ENCODE measurements at regions not wholly inside any gene's neighbourhood (a gene's known extent, or its start where the extent isn't known, plus 50 kb on each side); places are given as distances from the start of the nearest gene placed in this dataset.
"Not testable (repeated sequence)": the region's sequence is repeated elsewhere in the genome, so short reads cannot be mapped to it uniquely, and the experiment has no call there.

DNA sequence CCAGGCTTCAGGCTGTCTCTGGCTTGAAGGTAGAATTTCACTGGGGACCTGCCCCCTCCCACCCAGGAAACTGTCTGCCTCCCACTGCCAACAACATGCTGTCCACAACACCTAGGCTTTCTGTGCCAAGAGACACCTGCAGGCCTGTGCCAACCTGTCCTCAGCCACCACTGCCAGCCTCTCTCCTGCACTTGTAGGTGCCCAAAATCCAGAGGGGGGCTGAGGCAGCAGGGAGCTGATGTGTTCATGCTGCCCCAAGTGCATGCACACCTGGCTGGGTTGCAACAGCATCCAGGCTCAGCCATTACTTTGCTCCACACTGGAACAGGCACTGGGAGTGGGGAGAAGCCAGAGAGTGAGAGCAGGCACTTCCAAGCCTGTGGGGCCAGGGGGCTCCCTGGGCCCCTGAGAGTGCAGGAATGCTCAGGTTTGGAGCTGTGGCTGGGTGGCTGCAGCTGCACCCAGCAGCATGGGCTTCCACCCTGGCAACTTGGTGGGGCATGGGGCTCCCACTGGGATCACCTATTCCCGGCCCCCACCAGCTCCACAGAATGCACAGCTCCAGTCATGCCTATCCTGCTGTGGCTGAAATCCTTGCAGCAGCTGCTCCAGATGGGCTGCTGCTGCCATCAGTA lies 218.1 kb upstream of the OBI1 start:
- H3K9me3 ChIP-seq (ENCODE audit: insufficient read depth, low read length), result no peaks in the 10 kb centered on the region
- no peak overlapping the region for H3K9ac ChIP-seq (ENCODE audit: insufficient read length, low read depth)
- no peaks in the 10 kb centered on the region for H3K4me1 ChIP-seq (ENCODE audit: insufficient read depth, insufficient read length)
- H3K27me3 ChIP-seq (ENCODE audit: insufficient read depth, insufficient read length), result no peaks in the 10 kb centered on the region
- no peak overlapping the region for H3K4me3 ChIP-seq (ENCODE audit: insufficient read length, low read depth)
- TF ChIP-seq SUZ12 (IDR thresholded peaks at IDR 0.05; ENCODE audit: extremely low read depth, insufficient read depth, insufficient read length), result no peak
- no peak for TF ChIP-seq ZNF274 (IDR thresholded peaks at IDR 0.05; ENCODE audit: low read depth, low read length)
- no peak for TF ChIP-seq YY1 (IDR thresholded peaks at IDR 0.05; ENCODE audit: insufficient read depth, insufficient read length)
- no peaks in the 10 kb centered on the region for H3K36me3 ChIP-seq (ENCODE audit: insufficient read depth, insufficient read length, low read length)
- no peak for DNase-seq (ENCODE audit: low read depth, low spot score)

DNA sequence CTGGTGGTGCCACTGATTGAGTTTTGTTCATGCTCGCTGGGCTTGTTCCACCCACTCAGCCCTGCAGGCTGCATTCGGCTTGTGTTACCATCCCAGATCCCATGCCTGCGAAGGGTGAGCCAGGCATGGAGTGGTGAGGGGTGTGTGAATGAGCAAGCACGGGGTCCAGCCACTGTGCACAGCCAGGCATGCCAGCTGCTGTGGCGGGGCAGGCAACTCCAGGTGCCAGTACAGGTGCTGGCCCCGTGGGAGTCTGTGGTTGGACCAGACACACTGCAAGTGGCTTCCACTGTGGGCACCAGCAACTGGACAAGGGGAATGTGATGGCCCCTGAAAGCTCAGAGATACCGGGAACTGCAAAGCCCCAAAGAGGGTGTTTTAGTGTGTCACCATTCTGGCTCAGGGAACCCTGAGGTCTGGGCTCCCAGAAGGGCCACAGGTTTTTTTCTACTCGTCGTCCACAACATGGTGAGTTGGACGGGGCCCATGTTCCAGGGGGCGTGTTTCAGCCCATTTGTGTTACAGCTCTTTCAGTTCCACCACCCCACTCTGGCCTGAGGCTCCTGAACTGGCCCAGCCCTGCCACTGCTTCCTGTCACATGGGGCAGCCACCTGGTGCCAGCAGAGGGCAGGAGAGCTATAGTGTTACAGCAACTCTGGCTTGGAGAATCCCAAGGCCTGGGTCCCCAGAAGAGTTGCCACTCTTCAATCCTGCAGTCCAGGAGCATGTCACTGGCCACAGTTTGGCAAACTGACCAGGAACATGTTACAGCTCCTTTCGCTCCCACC lies 217.0 kb upstream of the OBI1 start:
- DNase-seq (ENCODE audit: low read depth, low spot score), result no peak

DNA sequence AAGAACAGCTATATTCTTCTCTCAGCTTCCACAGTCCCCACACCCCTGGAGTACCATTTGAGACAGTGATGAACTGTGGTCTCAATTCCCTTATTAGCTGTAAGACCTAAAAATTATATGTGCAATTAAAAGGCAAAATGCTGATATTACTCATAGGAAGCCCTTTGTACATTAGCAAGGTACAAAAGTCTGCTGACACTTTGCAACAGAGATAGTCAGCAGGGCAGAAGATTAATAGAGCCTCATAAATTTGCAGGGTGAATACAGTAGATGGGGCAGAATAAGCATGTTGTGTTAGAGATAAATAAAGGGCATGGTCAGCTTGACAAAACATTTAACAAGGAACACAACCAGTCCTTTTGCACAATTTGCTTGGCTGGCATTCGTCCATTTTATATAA lies 210.0 kb upstream of the OBI1 start:
- Histone ChIP-seq H3K27me3 (ENCODE audit: insufficient read depth, insufficient read length) (no peaks in the 10 kb centered on the region), H3K4me3 (ENCODE audit: insufficient read length, low read depth) (no peak overlapping the region), H3K9ac (ENCODE audit: insufficient read length, low read depth) (no peak overlapping the region), H3K36me3 (ENCODE audit: insufficient read depth, insufficient read length, low read length) (no peaks in the 10 kb centered on the region), H3K9me3 (ENCODE audit: insufficient read depth, low read length) (no peaks in the 10 kb centered on the region), H3K4me1 (ENCODE audit: insufficient read depth, insufficient read length) (no peaks in the 10 kb centered on the region)
- TF ChIP-seq SUZ12 (IDR thresholded peaks at IDR 0.05; ENCODE audit: extremely low read depth, insufficient read depth, insufficient read length) (no peak), ZNF274 (IDR thresholded peaks at IDR 0.05; ENCODE audit: low read depth, low read length) (no peak), YY1 (IDR thresholded peaks at IDR 0.05; ENCODE audit: insufficient read depth, insufficient read length) (no peak)
- no peak for DNase-seq (ENCODE audit: low read depth, low spot score)

More for the DNA sequence above, 217.0 kb upstream of the OBI1 start:
- no peak for TF ChIP-seq ZNF274 (IDR thresholded peaks at IDR 0.05; ENCODE audit: low read depth, low read length)
- no peak for TF ChIP-seq SUZ12 (IDR thresholded peaks at IDR 0.05; ENCODE audit: extremely low read depth, insufficient read depth, insufficient read length)
- no peak for TF ChIP-seq YY1 (IDR thresholded peaks at IDR 0.05; ENCODE audit: insufficient read depth, insufficient read length)
- no peaks in the 10 kb centered on the region for H3K4me1 ChIP-seq (ENCODE audit: insufficient read depth, insufficient read length)
- H3K4me3 ChIP-seq (ENCODE audit: insufficient read length, low read depth), result no peak overlapping the region
- no peaks in the 10 kb centered on the region for H3K9me3 ChIP-seq (ENCODE audit: insufficient read depth, low read length)
- no peaks in the 10 kb centered on the region for H3K36me3 ChIP-seq (ENCODE audit: insufficient read depth, insufficient read length, low read length)
- no peak overlapping the region for H3K9ac ChIP-seq (ENCODE audit: insufficient read length, low read depth)
- no peaks in the 10 kb centered on the region for H3K27me3 ChIP-seq (ENCODE audit: insufficient read depth, insufficient read length)

DNA sequence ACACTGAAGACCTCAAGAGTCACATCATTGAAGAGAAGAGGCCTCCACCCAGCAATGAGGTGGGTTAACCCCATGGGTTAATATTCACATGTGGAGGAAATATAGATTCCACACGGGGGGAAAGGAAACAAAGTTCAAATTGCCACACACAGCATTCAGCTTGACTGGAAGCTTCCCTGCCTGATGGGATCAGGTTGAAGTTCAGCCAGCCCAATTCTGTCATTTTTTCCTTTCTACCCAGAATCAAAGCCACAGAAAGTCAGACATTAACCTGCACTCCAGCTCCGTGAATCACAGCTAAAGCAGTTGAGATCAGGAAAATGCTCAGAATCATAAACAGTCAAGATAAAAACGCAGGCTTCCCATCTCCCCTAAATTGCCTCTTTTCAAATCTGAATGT lies 208.7 kb upstream of the OBI1 start:
- no peak for TF ChIP-seq ZNF274 (IDR thresholded peaks at IDR 0.05; ENCODE audit: low read depth, low read length)
- no peaks in the 10 kb centered on the region for H3K27me3 ChIP-seq (ENCODE audit: insufficient read depth, insufficient read length)
- no peaks in the 10 kb centered on the region for H3K9me3 ChIP-seq (ENCODE audit: insufficient read depth, low read length)
- no peak overlapping the region for H3K4me3 ChIP-seq (ENCODE audit: insufficient read length, low read depth)
- H3K9ac ChIP-seq (ENCODE audit: insufficient read length, low read depth), result no peak overlapping the region
- H3K4me1 ChIP-seq (ENCODE audit: insufficient read depth, insufficient read length), result no peaks in the 10 kb centered on the region
- DNase-seq (ENCODE audit: low read depth, low spot score), result no peak
- no peaks in the 10 kb centered on the region for H3K36me3 ChIP-seq (ENCODE audit: insufficient read depth, insufficient read length, low read length)

DNA sequence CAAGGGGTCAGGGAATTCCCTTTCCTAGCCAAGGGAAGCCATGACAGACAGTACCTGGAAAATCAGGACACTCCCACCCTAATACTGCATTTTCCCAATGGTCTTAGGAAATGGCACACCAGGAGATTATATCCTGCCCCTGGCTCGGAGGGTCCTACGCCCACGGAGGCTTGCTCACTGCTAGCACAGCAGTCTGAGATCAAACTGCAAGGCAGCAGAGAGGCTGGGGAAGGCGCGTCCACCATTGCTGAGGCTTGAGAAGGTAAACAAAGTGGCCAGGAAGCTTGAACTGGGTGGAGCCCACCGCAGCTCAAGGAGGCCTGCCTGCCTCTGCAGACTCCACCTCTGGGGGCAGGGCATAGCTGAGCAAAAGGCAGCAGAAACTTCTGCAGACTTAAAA lies 207.1 kb upstream of the OBI1 start:
- H3K4me1 ChIP-seq (ENCODE audit: insufficient read depth, insufficient read length); H3K9ac ChIP-seq (ENCODE audit: insufficient read length, low read depth); H3K4me3 ChIP-seq (ENCODE audit: insufficient read length, low read depth); H3K9me3 ChIP-seq (ENCODE audit: insufficient read depth, low read length); H3K36me3 ChIP-seq (ENCODE audit: insufficient read depth, insufficient read length, low read length); DNase-seq (ENCODE audit: low read depth, low spot score); H3K27me3 ChIP-seq (ENCODE audit: insufficient read depth, insufficient read length): not testable (repeated sequence)

DNA sequence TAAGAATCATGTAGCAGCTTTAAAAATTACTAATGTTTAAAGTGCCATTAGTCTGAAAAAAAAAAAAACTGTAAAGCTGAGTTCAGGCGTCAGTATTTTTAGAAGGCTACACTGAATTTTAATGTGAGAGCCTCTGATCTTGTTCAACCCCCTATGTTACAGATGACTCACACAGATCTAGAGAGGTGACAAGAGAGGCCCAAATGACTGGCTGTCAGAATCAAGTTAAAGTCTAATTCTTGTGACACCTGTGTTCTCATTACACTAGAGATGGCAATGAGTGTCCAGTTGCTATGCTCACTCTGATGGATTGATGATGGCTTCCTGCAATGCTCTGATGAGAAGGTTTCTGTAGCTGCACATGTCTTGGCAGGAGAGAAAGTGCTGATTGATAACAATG lies 203.5 kb upstream of the OBI1 start:
- TF ChIP-seq YY1 (IDR thresholded peaks at IDR 0.05; ENCODE audit: insufficient read depth, insufficient read length), result no peak
- no peak for TF ChIP-seq ZNF274 (IDR thresholded peaks at IDR 0.05; ENCODE audit: low read depth, low read length)
- TF ChIP-seq SUZ12 (IDR thresholded peaks at IDR 0.05; ENCODE audit: extremely low read depth, insufficient read depth, insufficient read length), result no peak
- H3K4me1 ChIP-seq (ENCODE audit: insufficient read depth, insufficient read length), result no peaks in the 10 kb centered on the region
- no peaks in the 10 kb centered on the region for H3K9me3 ChIP-seq (ENCODE audit: insufficient read depth, low read length)
- no peaks in the 10 kb centered on the region for H3K27me3 ChIP-seq (ENCODE audit: insufficient read depth, insufficient read length)
- DNase-seq (ENCODE audit: low read depth, low spot score), result no peak
- no peak overlapping the region for H3K9ac ChIP-seq (ENCODE audit: insufficient read length, low read depth)
- no peaks in the 10 kb centered on the region for H3K36me3 ChIP-seq (ENCODE audit: insufficient read depth, insufficient read length, low read length)
- H3K4me3 ChIP-seq (ENCODE audit: insufficient read length, low read depth), result no peak overlapping the region

DNA sequence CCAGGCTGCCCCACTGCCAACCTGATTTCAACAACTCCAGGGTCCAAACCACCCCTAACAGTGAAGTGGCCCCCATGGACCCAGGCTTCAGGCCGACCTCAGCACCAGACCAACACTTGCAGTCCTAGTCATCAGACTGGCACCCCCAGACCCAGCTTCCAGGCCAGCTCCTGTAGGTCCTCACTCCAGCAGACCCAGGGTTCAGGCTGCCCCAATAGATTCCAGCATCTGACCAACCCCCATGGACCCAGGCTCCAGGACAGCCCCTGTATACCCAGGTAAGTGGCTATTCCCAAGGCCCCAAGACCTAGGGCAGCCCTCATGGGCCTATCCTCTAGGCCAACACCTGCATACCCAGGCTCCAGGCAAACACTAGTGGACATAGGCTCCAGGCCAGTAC lies 193.8 kb upstream of the OBI1 start:
- DNase-seq (ENCODE audit: low read depth, low spot score), result no peak
- Histone ChIP-seq H3K36me3 (ENCODE audit: insufficient read depth, insufficient read length, low read length) (no peaks in the 10 kb centered on the region), H3K9ac (ENCODE audit: insufficient read length, low read depth) (no peak overlapping the region), H3K4me3 (ENCODE audit: insufficient read length, low read depth) (no peak overlapping the region), H3K4me1 (ENCODE audit: insufficient read depth, insufficient read length) (no peaks in the 10 kb centered on the region), H3K27me3 (ENCODE audit: insufficient read depth, insufficient read length) (no peaks in the 10 kb centered on the region), H3K9me3 (ENCODE audit: insufficient read depth, low read length) (no peaks in the 10 kb centered on the region)
- no peak for TF ChIP-seq ZNF274 (IDR thresholded peaks at IDR 0.05; ENCODE audit: low read depth, low read length)
- no peak for TF ChIP-seq SUZ12 (IDR thresholded peaks at IDR 0.05; ENCODE audit: extremely low read depth, insufficient read depth, insufficient read length)
- no peak for TF ChIP-seq YY1 (IDR thresholded peaks at IDR 0.05; ENCODE audit: insufficient read depth, insufficient read length)
